HL-60 (cell line): ENCODE measurements at regions not wholly inside any gene's neighbourhood (a gene's known extent, or its start where the extent isn't known, plus 50 kb on each side); places are given as distances from the start of the nearest gene placed in this dataset.

Experiments
- CTCF ChIP-seq: IDR thresholded peaks from one replicate; pipeline ENCODE4 v1.5.1; 2011; ENCODE audit warnings: low read length, control low read depth, inconsistent platforms; ENCODE audit not compliant: insufficient read depth
- POLR2AphosphoS5 ChIP-seq: IDR thresholded peaks from 2 replicates; pipeline ENCODE4 v1.6.1; 2012; ENCODE audit warnings: low read depth
- REST ChIP-seq: IDR thresholded peaks from 2 replicates; pipeline ENCODE4 v1.6.1; 2012; ENCODE audit warnings: low read depth; ENCODE audit not compliant: insufficient replicate concordance
- SPI1 ChIP-seq: IDR thresholded peaks from 2 replicates; pipeline ENCODE4 v1.6.1; 2012; ENCODE audit warnings: low read depth, mild to moderate bottlenecking, borderline replicate concordance

GRCh38 chr3:3739330-3740060 is 59.7 kb upstream of the LRRN1 start:
- no peak for TF ChIP-seq CTCF
- no peak for TF ChIP-seq POLR2AphosphoS5
- TF ChIP-seq SPI1: no peak
- TF ChIP-seq REST: no peak
